Thymus (tissue), 11 donors: ENCODE measurements at regions not wholly inside any gene's neighbourhood (a gene's known extent, or its start where the extent isn't known, plus 50 kb on each side); places are given as distances from the start of the nearest gene placed in this dataset.
"Not testable (repeated sequence)": the region's sequence is repeated elsewhere in the genome, so short reads cannot be mapped to it uniquely, and the experiment has no call there.

Experiments
- DNase-seq, 9 donors: peaks; one replicate each; pipeline ENCODE4 v3.0.0-alpha.2; 2013; ENCODE audit warnings: low spot score in 9 of 9, low read depth in 6 of 9, missing footprints in 1 of 9
- H3K27ac ChIP-seq, 2 donors: one replicate each; pipeline ENCODE4 v1.5.1; 2013; ENCODE audit warnings: control low read depth in 1 of 2, low read depth in 1 of 2, low read length in 1 of 2, mild to moderate bottlenecking in 1 of 2, moderate library complexity in 1 of 2
- H3K27me3 ChIP-seq, 2 donors: one replicate each; pipeline ENCODE4 v1.5.1; 2013; ENCODE audit warnings: low read length in 1 of 2; ENCODE audit not compliant: control insufficient read depth in 2 of 2, insufficient read depth in 1 of 2
- H3K36me3 ChIP-seq, 2 donors: one replicate each; pipeline ENCODE4 v1.5.1; 2013; ENCODE audit warnings: low read length in 1 of 2, mild to moderate bottlenecking in 1 of 2, moderate library complexity in 1 of 2; ENCODE audit not compliant: control insufficient read depth in 2 of 2, insufficient read depth in 2 of 2
- H3K4me1 ChIP-seq, 2 donors: one replicate each; pipeline ENCODE4 v1.5.1; 2013; ENCODE audit warnings: low read length in 2 of 2; ENCODE audit not compliant: control insufficient read depth in 2 of 2, insufficient read depth in 2 of 2
- H3K4me3 ChIP-seq, 2 donors: one replicate each; pipeline ENCODE4 v1.5.1; 2013; ENCODE audit warnings: low read length in 2 of 2, control low read depth in 1 of 2, mild to moderate bottlenecking in 1 of 2
- H3K9me3 ChIP-seq, 2 donors: one replicate each; pipeline ENCODE4 v1.5.1; 2013; ENCODE audit warnings: low read length in 1 of 2, mild to moderate bottlenecking in 1 of 2; ENCODE audit not compliant: control insufficient read depth in 2 of 2, insufficient read depth in 1 of 2
- WGBS: extraction: QIAGEN DNeasy Blood & Tissue Kit; methylation state at CpG from one replicate; pipeline ENCODE4 v1.1.7; 2013; 5-methylcytosine and 5-hydroxymethylcytosine counted together
- donor health status: healthy.

DNA sequence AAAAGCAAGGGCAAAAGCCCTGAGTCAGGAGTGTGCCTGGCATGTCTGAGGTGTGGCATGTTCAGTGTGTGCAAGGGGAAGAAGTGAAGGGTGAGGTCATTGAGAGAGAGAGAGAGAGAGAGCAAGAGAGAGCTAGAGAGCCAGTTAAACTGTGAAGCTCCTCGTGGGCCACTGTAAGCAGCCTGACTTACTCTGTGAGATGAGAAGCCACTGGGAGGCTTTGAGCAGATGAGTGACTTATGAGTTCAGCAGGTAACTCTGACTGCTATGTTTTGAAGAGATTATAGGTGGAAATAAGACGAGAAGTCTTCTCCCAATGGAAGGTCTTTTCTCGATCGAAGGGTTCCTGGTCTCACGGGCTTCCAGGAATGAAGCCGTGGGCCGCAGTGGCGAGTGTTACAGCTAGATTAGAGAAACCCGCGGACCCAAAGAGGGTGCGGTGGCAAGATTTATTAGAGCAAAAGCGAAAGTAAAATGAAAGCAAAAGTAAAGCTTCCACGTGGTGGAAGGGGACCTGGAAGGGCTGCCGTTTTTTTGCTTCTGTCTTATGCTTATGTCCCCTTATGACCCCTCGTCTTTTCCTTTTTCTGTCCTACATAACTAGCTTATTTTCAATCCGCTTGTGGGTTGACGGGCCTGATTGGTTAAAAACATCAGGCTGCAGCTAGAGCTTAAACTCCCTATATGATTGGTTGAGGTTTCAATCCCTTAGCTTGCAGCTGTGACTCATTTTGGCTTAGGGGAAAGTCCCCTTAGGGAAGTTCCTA, 323.1 kb upstream of the FAM78B start:
- Histone ChIP-seq H3K9me3 (no peaks in the 10 kb centered on the region), H3K27me3 (no peaks in the 10 kb centered on the region), H3K36me3 (no peaks in the 10 kb centered on the region), H3K4me3 (peak overlapping the region; percentile 48 to 69), H3K27ac (peak overlapping the region; percentile 15 to 75), H3K4me1 (peaks cover 0 to 3% of the 10 kb centered on the region in 2 donors)
- WGBS, result 6% methylated on average over 17 of the region's 17 CpGs
- peak in 8 of 9 donors; percentile 9 to 59 (median 26) for DNase-seq

DNA sequence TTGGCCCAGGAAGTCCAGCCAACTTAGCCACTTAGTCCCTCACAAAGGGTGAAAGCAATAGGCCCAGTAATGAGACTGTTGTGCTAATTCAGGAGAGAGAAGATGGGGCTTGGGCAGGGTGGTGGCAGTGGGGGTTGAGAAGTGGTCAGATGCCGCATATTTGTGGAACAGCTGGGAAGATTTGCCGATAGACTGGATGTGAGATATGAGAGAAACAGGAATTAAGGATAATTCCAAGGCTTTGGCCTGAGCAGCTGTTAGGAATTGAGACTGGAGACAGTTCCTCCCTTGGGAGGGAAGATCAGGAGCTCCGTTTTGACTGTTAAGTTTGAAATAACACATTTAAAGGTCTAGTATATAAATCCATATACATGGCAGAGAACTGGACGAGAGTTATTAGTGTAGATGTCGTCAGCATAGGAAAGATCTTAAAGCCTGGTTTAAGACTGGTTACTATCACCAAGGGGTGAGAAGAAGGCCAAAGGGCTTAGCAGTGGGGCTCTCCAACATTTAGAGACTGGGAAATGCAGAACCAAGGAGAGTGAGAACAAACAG, 323.7 kb upstream of the FAM78B start:
- Histone ChIP-seq H3K27ac (no peak overlapping the region), H3K4me3 (peak overlapping the region in 1 of 2 donors; percentile 69), H3K36me3 (no peaks in the 10 kb centered on the region), H3K9me3 (no peaks in the 10 kb centered on the region), H3K4me1 (peaks cover 0 to 3% of the 10 kb centered on the region in 2 donors), H3K27me3 (no peaks in the 10 kb centered on the region)
- DNase-seq, result no peak
- 87% methylated on average over 5 of the region's 5 CpGs for WGBS

DNA sequence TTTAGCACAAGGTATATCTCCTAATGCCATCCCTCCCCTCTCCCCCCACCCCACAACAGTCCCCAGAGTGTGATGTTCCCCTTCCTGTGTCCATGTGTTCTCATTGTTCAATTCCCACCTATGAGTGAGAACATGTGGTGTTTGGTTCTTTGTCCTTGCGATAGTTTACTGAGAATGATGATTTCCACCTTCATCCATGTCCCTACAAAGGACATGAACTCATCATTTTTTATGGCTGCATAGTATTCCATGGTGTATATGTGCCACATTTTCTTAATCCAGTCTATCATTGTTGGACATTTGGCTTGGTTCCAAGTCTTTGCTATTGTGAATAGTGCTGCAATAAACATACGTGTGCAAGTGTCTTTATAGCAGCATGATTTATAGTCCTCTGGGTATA, 327.0 kb upstream of the FAM78B start:
- H3K9me3 ChIP-seq, H3K27ac ChIP-seq, H3K36me3 ChIP-seq, H3K4me3 ChIP-seq, H3K27me3 ChIP-seq, H3K4me1 ChIP-seq, DNase-seq: not testable (repeated sequence)
- WGBS, result 92% methylated on average over 2 of the region's 2 CpGs

DNA sequence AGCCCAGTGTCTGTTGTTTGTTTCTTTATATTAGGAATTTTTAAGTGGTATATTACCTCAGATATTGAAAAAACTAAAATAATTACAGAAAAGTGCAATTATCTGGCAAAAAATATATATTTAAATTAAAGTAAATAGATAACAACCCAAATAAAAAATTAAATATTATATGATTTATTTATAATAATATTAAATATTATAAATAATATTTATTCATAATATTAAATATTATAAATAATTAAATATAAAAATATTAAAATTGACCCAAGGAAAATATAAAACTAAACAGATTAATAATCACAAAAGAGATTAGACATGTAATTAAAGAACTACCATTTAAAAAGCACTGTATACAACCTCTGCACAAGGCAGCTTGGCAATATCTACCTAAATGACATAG, 331.9 kb upstream of the POGK start:
- H3K27me3 ChIP-seq, result no peaks in the 10 kb centered on the region
- H3K4me3 ChIP-seq, result no peak overlapping the region
- H3K36me3 ChIP-seq, result no peaks in the 10 kb centered on the region
- H3K9me3 ChIP-seq, result no peaks in the 10 kb centered on the region
- DNase-seq, result no peak
- no peaks in the 10 kb centered on the region for H3K4me1 ChIP-seq
- H3K27ac ChIP-seq, result no peak overlapping the region

DNA sequence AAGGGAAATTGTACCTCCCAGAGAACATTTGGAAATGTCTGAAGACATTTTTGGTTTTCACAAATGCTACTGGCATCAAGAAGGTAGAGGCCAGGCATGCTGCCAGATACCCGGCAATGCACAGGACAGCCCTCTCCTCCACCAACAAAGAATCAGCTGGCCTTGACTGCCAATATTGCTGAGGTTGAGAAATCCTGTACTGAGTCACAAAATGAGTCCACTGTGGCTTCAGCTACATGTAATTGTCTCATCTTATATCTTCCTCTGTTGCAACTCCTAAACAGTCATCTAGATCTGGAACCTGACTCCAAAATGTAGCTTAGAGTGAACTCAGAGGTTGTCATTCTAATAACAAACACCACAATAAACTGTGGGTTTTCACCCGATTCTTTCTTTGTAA, 327.5 kb upstream of the POGK start:
- no peaks in the 10 kb centered on the region for H3K36me3 ChIP-seq
- H3K27me3 ChIP-seq, result no peaks in the 10 kb centered on the region
- H3K27ac ChIP-seq, result no peak overlapping the region
- H3K4me3 ChIP-seq, result no peak overlapping the region
- H3K9me3 ChIP-seq, result no peaks in the 10 kb centered on the region
- no peaks in the 10 kb centered on the region for H3K4me1 ChIP-seq
- no peak for DNase-seq
- WGBS, result 96% methylated on average over 2 of the region's 2 CpGs

DNA sequence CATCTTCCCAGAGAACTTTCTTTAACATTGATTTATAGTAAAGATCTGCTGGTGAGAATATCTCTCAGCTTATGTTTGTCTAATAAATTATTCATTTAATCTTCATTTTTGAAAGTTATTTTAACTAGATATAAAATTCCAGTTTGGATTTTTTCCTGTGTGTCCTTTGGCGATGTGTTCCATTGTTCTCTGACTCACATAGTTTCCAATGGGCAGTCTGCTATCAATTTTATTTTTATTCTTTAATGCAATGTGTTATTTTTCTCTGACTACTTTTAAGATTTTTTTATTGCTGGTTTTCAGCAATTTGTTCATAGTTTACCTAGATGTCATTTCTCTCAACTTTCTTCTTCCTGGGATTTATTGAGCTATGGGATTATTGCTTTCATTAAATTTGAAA, 325.2 kb upstream of the POGK start:
- Histone ChIP-seq H3K36me3 (no peaks in the 10 kb centered on the region), H3K4me1 (no peaks in the 10 kb centered on the region), H3K9me3 (no peaks in the 10 kb centered on the region), H3K27ac (no peak overlapping the region), H3K27me3 (no peaks in the 10 kb centered on the region), H3K4me3 (no peak overlapping the region)
- DNase-seq, result no peak
- 97% methylated on average over 1 of the region's 1 CpG for WGBS

DNA sequence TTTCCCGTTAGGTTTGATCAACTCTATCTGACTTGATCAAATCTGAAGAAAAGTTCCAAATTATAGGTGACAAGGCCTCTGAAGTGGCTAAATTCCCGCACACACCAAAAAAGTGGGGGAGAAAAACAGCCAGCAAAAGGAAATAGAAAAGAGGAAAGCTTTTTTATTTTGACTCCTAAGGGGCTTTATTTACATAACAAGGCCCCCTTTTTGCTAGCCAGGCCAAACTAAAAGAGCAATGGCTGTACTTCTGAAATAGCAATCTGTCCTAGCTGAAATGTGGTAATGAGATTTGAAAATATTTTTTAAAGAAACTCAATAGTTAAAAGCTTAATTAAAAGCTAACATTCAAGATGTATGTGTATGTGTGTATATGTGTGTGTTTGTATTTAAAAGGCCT, 311.5 kb upstream of the POGK start:
- H3K4me3 ChIP-seq, result no peak overlapping the region
- H3K9me3 ChIP-seq, result no peaks in the 10 kb centered on the region
- 86% methylated on average over 2 of the region's 2 CpGs for WGBS

DNA sequence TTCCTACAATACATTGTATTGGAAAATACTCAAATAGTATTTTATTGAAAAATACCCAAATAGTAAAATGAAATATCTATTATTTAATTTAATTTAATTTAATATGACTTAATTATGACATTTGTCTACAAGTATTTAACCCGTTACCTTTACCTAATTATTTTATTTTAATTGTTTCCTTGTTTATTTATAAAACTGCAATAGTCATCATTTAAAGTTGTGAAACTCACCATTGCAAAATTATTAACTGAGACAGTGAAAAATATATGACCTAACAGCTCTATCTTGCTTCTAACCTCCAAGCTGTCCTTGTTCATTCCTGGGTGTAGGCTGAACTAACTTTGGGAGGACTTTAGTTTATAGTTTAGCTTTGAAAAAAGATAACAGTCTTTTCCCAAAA, 300.6 kb upstream of the POGK start:
- 84% methylated on average over 1 of the region's 1 CpG for WGBS
- Histone ChIP-seq H3K9me3 (no peaks in the 10 kb centered on the region), H3K27ac (no peak overlapping the region), H3K27me3 (no peaks in the 10 kb centered on the region), H3K4me1 (no peaks in the 10 kb centered on the region), H3K36me3 (no peaks in the 10 kb centered on the region), H3K4me3 (no peak overlapping the region)
- no peak for DNase-seq

More for the DNA sequence above, 311.5 kb upstream of the POGK start:
- no peak for DNase-seq
- H3K36me3 ChIP-seq, result no peaks in the 10 kb centered on the region
- no peaks in the 10 kb centered on the region for H3K4me1 ChIP-seq
- H3K27me3 ChIP-seq, result no peaks in the 10 kb centered on the region
- H3K27ac ChIP-seq, result no peak overlapping the region

DNA sequence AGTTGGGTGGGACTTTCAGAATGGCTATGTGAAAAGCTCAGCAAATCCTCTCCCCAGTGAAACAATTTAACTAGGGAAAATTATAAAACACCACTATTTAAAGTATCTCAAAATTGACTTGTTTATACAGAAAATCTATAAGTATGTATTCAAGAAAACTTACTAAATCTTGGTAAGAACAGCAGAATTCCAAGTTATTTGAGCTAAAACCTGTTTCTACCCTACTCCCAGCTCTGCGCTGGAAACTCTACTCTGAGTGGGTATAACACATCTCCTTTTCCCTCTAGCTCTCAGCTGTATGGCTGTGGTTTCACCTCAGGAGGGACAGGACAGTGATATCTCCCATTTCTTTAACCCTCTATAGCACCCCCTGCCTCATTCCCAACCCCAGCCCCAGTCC, 295.2 kb upstream of the POGK start:
- DNase-seq, result no peak
- no peak overlapping the region for H3K27ac ChIP-seq
- no peaks in the 10 kb centered on the region for H3K9me3 ChIP-seq
- WGBS, result 100% methylated on average over 1 of the region's 1 CpG
- H3K27me3 ChIP-seq, result no peaks in the 10 kb centered on the region
- H3K36me3 ChIP-seq, result no peaks in the 10 kb centered on the region
- H3K4me1 ChIP-seq, result no peaks in the 10 kb centered on the region
- no peak overlapping the region for H3K4me3 ChIP-seq
